HEK293T (cell line): ENCODE measurements at regions not wholly inside any gene's neighbourhood (a gene's known extent, or its start where the extent isn't known, plus 50 kb on each side); places are given as distances from the start of the nearest gene placed in this dataset.

Source experiments
- BHLHE40 ChIP-seq: fragments of 450-650 bp; IDR thresholded peaks from 2 replicates; pipeline ENCODE4 v1.6.1; 2016; ENCODE audit warnings: mild to moderate bottlenecking, moderate library complexity, borderline replicate concordance
- SP1 ChIP-seq: fragments of 450-650 bp; IDR thresholded peaks from 2 replicates; pipeline ENCODE4 v1.6.1; 2017
- TARDBP ChIP-seq: fragments of 450-650 bp; IDR thresholded peaks from 2 replicates; pipeline ENCODE4 v1.6.1; 2016

- TF ChIP-seq SP1 (no peak), TARDBP (no peak), BHLHE40 (no peak)
Measured at GRCh38 chr4:58617226-58617625, 1507.0 kb upstream of the IGFBP7 start.
